GOT3 (cell line): ENCODE measurements at regions not wholly inside any gene's neighbourhood (a gene's known extent, or its start where the extent isn't known, plus 50 kb on each side); places are given as distances from the start of the nearest gene placed in this dataset.
"Not testable (repeated sequence)": the region's sequence is repeated elsewhere in the genome, so short reads cannot be mapped to it uniquely, and the experiment has no call there.

Experiments used
- DNase-seq: peaks from one replicate; lab custom pipeline; 2025; ENCODE audit warnings: mixed read lengths; lab: John Stamatoyannopoulos, UW

DNA sequence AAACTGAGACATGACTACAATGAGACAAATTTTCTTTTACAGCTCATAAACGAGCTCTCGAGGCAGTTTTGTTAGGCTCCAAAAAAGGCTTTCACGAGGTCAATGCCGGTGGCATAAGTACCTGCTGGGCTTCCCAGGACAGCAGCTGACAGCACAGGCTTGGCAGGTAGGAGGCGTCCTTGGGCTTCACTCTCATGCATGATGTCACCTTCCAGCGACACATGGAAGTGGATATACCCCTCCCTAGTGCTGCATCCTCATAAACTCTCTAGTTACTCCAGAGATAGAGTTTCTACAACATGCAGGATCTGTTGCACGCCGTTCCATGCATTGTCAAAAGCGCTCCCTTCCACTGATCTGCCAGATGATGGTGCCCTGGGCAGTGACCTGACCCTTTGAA is 112.5 kb upstream of the PAXBP1 start:
- no peak for DNase-seq

DNA sequence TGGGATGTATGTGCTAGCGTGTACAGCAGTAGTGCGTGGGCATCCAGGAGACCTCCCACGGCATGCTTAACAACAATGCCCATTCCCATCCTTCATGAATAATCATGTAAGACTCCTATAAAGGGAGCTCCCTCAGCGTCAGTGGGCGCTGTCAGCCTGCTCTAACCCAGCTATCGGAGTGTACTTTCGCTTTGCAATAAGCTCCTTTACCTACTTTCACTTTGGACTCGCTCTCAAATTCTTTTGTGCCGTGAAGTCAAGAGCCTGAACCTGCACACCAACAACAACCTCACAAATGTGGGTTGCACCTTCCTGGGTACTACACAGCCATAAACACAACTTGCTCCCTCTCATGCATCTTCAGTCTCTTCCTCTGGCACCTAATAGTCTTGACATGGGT is 114.8 kb upstream of the PAXBP1 start:
- DNase-seq, result no peak

DNA sequence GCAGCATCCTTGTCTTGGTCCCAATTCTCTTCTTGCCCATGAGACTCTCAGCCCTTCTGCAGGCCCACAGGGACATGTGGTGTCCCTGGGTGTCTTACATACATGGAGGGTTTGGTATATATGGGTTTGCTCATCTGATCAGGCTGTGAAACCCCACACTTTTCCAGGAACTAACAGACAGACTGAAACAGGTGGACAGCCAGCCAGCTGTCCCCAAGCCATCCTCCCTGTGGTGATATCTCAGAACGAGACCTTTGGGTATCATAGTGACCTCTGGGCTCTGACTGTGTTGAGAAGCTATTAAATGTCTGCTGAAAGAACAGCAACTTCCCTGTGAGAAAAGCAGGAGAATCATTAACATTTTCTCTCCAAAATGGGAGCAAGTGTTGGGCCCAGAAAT is 115.5 kb upstream of the PAXBP1 start:
- no peak for DNase-seq

DNA sequence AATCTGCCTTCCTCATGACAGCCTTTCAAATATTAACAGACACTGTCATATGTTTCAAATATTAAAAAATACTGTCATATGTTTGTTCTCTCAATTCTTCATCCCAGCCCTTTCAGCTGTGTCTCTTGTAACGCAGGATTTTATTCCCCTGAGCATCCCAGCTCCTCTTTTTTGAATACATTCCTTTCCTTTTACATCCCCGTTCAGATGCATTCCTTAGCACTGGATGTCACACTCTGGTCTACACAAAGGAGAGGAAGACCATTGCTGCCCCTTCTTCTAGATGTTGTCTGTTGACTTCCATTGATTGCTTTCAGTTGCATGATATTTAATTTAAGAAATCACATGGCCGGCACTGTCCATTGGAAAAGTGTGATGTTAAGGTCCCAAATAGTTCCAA is 117.4 kb upstream of the PAXBP1 start:
- no peak for DNase-seq

DNA sequence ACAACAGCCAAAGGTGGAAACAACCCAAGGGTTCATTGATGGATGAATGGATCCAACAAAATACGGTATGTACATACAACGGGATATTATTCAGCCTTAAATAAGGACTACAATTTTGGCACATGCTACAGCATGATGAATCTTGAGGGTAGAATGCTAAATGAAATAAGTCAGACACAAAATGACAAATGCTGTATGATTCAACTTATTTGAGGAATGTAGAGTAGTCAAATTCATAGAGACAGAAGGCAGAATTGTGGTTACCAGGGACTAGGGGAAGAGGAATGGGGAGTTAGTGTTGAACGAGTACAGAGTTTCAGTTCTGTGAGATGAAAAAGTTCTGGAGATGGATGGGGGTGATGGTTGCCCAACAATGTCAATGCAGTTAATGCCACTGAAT is 118.0 kb upstream of the PAXBP1 start:
- no peak for DNase-seq

DNA sequence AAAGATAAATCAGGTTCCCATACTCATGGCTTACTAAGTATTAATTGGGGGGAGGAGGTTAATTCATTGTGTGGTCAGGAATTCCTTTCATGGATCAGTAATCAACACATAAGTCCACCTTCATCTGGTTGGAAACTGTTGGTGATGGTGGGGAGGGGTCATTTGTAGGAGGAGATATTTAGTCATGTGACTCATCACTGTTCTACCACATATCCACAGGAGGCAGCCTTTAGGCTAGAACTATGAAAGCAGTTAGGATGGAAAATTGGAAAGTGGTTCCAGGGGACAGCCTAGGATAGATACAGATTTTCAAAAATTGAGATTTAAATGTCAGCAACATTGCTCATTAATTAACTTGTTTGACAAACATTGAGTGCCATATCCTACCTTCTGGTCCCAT is 122.8 kb upstream of the PAXBP1 start:
- DNase-seq, result no peak

DNA sequence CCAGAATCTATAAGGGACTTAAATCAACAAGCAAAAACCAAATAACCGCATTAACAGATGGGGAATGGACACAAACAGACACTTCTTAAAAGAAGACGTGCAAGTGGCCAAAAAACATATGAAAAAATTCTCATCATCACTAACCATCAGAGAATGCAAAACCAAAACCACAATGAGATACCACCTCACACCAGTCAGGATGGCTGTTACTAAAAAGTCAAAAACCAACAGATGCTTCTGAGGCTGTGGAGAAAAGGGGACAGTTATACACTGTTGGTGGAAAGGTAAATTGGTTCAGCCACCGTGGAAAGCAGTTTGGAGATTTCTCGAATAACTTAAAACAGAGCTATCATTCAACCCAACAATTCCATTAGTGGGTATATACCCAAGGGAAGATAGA is 124.9 kb upstream of the OLIG2 start:
- DNase-seq, result no peak

DNA sequence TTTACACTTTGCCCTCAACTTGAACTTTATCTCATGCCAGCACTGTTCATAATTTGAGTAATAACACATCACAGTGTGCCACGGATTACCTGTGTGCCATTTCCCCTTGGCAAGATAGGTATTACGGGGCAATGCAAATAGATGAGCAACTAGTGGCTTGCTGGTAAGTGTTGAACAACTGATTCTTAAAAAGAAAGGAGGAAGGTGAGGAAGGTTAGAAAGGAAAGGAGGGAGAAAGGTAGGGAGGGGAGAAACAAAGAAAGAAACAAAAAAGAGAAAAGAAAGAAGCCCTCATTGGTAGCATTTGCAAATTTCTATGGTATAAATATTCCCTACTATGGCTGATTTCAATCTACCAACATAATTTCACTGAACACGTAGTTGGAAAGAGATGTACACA is 118.2 kb upstream of the OLIG2 start:
- DNase-seq, result no peak

DNA sequence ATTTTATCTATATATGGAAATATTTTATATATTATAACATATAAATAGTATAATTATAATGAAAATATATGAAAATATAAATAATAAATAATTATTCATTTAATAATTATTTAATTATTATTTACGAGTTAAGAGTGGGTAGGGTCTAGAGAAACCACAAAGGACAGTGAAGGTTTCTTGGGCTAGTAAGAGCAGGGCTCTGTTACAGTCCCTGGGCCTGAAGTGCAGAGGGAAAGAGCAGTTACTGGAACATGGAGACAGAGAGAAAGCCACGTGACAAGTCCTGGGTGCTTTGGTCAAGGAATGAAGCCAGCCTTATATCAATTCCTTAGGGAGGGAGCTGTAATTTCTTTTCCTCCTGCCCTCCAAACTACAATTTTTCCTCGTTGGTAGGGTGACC is 117.2 kb upstream of the OLIG2 start:
- DNase-seq, result no peak

DNA sequence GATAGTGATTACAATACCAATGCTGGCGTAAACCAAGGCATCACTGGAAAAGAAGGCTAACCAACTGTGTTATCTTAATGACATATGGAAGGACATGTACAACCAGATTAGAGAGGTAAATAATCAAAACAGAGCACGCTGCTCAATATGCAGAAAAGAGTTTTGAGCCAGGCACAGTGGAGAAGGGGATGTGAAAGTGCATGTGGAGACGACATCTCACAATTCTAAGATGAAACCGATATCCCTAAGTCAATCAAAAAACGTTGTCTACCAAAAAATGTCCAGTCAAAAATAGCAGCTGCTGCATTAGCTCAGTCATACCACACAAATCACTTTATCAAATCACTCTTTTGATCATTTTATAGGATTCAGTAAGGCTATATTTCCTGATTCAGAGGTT is 116.3 kb upstream of the OLIG2 start:
- DNase-seq, result no peak

DNA sequence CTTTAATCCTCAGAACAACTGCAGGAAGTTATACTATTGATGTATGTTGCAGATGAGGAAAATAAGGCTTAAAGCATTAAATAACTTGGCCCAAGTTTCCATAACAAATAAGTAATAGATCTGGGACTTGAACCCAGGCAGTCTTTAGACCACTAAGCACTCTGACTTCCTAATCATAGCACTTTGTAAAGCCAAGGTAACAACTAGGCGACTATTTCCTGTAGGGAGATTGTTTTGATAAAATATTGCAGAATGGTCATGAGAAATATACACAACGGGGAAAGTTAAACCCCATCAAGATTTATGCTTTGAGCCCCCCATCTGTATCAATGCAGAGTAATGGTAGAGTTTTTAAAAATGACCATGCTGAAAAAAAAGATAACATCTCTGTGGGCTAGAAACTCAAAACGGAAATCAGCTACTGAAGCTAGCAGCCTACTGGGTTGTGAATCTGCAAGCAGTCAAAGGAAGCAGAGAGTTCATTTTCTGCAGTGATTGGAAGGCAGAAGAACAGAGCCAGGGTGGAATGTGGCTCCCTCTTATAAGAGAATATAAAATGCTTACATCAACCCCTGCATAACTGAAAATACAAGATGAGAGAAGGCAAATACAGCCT is 111.2 kb upstream of the OLIG2 start:
- no peak for DNase-seq

DNA sequence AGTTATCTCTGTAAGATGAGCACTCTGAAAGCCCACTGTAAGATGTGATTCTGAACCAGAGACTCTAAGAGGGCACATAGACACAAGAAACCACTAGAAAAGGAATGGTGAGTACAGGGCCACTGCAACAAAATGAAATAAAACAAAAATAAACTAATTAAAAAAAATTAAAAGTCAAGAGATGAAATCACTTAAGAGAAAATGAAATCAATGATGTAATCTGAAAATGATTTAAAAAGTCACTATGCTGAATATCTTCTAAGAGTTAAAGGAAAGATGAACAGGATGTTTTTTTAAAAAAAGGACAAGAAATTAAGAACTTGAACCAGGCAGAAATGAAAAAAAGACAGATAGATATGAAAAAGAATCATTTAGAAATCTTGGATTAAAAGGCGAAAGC is 110.6 kb upstream of the OLIG2 start:
- DNase-seq, result no peak

DNA sequence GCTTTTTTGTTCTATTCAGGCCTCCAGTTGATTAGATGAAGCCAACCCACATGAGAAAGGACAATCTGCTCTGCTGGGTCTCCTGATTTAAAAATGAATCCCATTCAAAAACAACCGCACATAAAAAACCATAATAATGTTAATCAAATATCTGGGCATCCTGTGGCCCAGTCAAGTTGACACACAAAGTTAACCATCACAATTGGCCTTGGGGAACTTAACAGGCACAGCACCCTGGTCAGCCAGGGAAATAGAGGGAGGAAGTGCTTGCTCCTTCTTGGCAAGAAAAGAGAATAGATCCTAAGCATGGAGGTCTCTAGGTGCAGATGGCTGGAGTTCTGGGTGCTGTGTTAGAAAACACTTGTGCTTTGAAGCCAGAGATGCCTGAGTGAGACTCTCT is 109.6 kb upstream of the OLIG2 start:
- DNase-seq, result no peak

DNA sequence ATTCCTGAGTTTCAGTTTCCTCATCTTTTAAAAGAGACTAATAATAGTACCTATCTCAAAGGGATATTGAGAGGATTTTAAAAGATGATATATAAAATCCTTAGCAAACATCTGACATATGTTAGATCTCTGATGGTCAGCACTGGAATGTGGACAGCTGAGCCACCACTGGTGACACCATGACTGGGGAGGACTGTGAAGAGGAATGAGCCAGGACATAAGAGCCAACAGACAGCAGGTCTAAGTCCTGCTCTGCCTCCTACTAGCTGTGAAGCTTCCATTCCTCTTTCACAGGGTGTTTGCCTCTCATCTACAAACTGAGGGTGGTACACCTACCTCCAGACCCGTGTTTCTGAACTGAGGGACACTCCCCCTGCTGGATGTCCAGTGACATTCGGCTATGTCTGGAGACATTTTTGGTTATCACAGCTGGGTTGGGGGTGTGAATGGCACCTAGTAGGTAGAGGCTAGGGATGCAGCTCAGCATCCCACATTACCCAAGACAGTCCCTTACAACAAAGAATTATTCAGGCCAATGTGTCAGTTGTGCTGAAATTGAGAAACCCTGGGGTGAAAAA is 109.1 kb upstream of the OLIG2 start:
- no peak for DNase-seq

DNA sequence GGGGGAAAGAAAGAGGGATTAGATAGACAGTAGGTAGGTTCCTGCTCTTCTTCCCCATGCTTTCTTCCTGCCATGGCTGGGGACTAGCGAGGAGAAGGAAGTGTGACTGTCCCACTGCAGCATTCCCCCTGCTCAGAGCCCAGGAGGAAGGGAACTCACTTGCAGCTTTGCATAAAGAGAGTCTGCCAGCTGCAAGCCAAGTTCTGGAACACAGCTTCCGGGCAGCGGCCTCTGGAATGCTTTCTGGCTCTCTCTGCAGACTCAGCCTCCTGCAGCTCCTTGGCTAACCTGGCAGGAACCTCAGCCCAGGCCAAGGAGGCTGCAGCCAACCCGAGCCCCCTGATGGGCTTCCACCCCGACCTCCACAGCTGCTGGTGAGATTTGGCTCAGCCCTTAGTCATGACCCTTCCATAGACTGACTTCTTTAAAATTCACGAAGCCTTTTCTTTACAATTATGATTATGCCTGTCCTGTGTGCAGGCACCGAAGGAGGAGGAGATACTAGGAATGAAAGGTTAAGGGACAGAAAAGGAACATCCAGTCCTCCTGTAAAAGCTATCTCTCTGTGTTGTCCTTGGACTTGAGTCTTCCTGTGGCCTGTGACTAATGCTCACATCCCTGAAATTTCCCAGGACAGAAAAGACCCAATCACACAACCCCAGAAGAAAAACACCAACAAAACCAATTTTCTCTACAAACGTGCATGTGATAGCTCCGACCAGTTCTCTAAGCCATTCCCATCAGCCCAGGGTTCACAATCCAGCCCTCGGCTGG is 108.2 kb upstream of the OLIG2 start:
- no peak for DNase-seq

DNA sequence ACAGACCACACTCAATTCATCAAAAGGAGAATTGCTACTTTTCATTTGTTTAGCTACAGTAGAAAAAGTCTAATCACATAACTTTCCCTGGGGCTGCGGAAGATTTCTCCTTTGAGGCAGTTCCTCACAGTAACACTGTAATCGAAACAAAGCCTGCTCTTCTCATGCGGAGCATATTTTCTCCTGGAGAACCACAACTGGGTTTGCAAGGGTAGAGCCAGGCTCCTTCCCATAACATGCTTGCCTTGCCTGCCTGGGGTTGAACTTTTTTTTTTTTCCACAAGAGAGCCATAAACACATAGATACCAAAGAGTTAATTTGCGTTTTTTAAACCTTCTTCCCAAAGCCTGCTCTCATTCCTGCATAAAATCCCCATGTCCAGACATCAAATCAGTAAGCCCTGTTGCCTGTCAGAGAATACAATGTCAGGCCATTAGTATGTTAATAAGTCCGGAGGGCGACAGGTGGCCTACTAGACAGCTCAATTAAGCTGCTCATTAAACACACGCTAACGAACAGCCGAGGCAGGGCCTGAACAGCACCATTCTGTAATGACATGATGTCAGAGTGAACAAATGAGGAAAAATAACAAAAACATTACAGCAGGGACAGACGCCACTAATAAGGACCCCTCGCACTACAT is 107.1 kb upstream of the OLIG2 start:
- DNase-seq, result no peak

DNA sequence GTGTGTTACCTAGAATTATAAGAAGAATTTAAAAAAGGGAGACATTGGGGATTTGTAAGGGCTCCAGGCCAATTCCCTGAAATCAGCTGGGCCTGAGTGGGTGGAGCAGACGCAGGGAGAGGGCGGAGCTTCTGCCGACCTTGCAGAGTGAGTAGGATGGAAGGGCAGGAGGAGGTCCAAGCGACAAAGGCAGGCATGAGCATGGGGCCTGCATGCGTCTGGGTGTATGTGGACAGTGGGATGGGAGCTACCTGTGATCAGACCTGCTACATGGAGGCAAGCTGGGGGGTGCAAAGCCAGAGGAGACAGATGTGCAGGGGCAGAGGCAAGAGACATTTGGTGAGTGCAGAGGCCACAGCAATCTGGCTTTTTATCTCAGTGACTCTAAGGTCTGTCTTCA is 105.3 kb upstream of the OLIG2 start:
- no peak for DNase-seq

DNA sequence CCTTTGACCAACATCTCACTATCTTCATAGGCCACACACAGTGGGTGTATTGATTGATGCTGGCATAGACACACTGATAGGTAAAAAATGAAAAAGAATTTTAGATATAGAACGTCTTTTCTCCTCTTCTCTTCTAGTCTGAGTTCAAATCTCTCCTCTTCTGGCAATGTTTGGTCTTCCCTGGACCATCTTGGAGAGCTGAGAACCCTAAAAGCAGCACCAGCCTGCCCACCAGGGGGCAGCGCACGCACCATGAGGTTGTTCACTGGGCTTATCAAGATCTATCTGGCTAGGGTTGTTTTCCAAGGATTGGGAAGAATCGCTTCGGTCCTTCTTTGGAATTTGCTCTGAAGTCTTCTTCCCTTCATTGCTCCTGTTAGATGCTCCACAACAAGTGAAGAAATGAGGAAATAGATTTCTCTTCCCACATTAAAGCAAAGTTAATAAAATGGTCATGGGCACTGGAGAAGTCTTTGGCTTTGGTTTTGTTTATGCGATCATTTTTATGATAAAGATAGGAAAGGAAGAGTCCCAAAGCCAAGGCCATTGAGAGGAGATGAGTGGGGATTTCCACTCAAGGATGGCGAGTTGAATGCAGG is 104.0 kb upstream of the OLIG2 start:
- no peak for DNase-seq

DNA sequence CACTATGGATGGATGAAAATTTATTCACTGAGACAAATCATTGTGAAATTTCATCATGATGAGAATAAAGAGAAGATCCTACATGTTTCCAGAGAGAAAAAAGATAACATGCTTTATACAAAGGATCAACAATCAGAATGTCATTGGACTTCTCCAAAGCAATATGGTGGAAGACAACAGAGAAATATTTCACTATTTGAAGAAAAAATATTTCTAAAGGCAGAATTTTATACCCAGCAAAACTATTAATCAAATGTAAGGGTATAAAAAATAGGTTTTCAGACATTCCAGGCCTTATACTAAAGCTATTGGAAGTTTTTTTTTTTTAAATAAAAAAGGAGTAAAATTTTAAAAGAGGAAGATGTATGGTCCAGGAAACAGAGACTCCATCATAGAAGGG is 100.6 kb upstream of the OLIG2 start:
- no peak for DNase-seq

DNA sequence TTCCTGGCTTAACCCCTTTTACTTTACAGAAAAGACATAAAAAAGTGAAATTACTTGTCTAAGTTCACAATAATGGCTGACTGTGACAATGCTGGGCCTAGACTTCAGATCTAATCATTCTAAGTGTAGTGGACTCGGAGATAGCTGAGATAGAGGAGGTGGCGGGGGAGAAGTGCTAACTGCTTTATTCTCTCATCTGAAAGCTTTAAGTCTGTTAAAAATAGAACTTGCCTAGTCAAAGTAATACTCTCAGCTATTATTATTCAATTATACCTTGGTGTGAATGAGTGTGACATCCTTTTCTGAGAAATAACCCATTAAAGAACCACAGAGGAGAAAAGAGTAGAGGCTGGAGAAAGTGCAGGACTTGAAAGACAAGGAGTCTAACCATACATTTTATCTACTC is 96.1 kb upstream of the OLIG2 start:
- no peak for DNase-seq

DNA sequence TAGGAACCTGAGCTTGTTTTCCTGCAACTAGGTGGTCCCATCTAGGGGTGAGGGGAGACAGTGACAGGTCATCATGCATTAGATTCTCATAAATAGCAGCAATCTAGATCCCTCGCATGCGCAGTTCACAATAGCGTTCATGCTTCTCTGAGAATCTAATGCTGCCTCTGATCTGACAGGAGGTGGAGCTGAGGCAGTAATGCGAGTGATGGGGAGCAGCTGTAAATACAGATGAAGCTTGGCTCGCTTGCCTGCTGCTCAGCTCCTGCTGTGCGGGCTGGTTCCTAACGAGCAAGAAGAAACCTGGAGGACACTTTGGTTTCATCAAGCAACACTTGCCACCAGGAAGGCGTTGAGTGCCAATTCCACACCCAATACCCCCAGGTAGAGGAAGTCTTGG is 95.1 kb upstream of the OLIG2 start:
- no peak for DNase-seq

DNA sequence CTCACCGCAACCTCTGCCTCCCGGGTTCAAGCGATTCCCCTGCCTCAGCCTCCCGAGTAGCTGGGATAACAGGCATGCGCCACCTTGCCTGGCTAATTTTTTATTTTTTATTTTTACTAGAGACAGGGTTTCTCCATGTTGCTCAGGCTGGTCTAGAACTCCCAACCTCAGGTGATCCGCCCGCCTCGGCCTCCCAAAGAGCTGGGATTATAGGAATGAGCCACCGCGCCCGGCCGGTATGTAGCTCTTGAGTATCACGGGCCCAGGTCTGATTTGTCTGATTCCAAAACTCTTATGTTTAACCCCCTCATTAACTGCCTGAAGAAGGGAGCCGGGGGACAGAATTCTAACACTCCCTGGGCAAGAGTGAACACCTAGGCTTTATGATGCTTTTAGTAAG is 91.7 kb upstream of the OLIG2 start:
- not testable (repeated sequence) for DNase-seq

DNA sequence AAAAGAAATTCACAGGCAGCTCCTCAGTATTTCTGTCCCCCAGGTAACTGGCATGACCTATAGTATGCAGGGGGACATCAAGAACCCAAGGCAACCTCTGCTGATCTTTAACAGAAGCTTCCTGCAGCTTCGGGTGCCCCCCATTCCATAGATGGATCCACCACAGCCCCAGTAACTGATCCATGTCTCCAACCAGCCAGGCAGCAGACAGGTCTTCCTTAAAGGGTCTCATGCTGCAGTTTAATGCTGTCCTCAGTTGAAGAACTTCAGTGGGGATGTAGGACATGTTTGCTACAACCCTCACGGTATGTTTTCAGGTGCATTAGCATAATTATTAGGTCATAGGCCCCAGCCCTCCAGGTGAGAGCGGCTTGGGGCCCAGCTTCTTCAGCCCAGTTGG is 90.9 kb upstream of the OLIG2 start:
- no peak for DNase-seq
